WTC11 (cell line): ENCODE measurements at regions not wholly inside any gene's neighbourhood (a gene's known extent, or its start where the extent isn't known, plus 50 kb on each side); places are given as distances from the start of the nearest gene placed in this dataset.
"Not testable (repeated sequence)": the region's sequence is repeated elsewhere in the genome, so short reads cannot be mapped to it uniquely, and the experiment has no call there.

Experiments used
- CTCF ChIP-seq: fragments of 200-600 bp; IDR thresholded peaks from 2 replicates; pipeline ENCODE4 v1.8.0; 2022; ENCODE audit warnings: antibody characterized with exemption
- ELF4 ChIP-seq: sonication (generic); formaldehyde crosslinking; IDR thresholded peaks from 2 replicates; pipeline ENCODE4 v1.8.1; 2022; ENCODE audit warnings: low read depth, mild to moderate bottlenecking, moderate library complexity, missing genetic modification reagents
- NR1H2 ChIP-seq: sonication (generic); formaldehyde crosslinking; IDR thresholded peaks from 2 replicates; pipeline ENCODE4 v1.9.0; 2021; ENCODE audit warnings: mild to moderate bottlenecking, moderate library complexity, missing genetic modification reagents
- SP1 ChIP-seq: sonication (generic); formaldehyde crosslinking; conservative IDR thresholded peaks from 2 replicates; pipeline ENCODE4 v1.8.1; 2022; ENCODE audit warnings: missing genetic modification reagents
- TP53 ChIP-seq: sonication (generic); formaldehyde crosslinking; IDR thresholded peaks from 2 replicates; pipeline ENCODE4 v1.8.1; 2023; ENCODE audit warnings: mild to moderate bottlenecking, missing genetic modification reagents
- USF1 ChIP-seq: sonication (generic); formaldehyde crosslinking; IDR thresholded peaks from 2 replicates; pipeline ENCODE4 v1.8.0; 2022; ENCODE audit warnings: mild to moderate bottlenecking, missing genetic modification reagents
- USF2 ChIP-seq: sonication (generic); formaldehyde crosslinking; IDR thresholded peaks from 2 replicates; pipeline ENCODE4 v1.8.1; 2023; ENCODE audit warnings: mild to moderate bottlenecking, missing genetic modification reagents, moderate library complexity
- ZNF138 ChIP-seq: sonication (generic); formaldehyde crosslinking; conservative IDR thresholded peaks from 2 replicates; pipeline ENCODE4 v1.8.1; 2022; ENCODE audit warnings: mild to moderate bottlenecking, moderate library complexity, missing genetic modification reagents
- ZNF423 ChIP-seq: fragments of 250-450 bp; sonication (Bioruptor Pico); IDR thresholded peaks from 2 replicates; pipeline ENCODE4 v2.1.2; 2022; ENCODE audit warnings: mild to moderate bottlenecking, moderate library complexity

GRCh38 chr10:87435295-87435826 is 69.3 kb upstream of the MINPP1 start:
- not testable (repeated sequence) for TF ChIP-seq TP53 (CRISPR knock-in tag); ZNF423 (CRISPR knock-in tag); CTCF; ZNF138 (CRISPR knock-in tag); USF2 (CRISPR knock-in tag); USF1 (CRISPR knock-in tag); SP1 (CRISPR knock-in tag); ELF4; NR1H2 (CRISPR knock-in tag)
